VCaP (cell line): ENCODE measurements at regions not wholly inside any gene's neighbourhood (a gene's known extent, or its start where the extent isn't known, plus 50 kb on each side); places are given as distances from the start of the nearest gene placed in this dataset.
A peak's percentile ranks its signal among the peaks of the same experiment; 100 is the strongest.

Experiments
- H3K27ac ChIP-seq: fragments of 450-650 bp; 2 replicates; pipeline ENCODE4 v1.5.1; 2017
- CTCF ChIP-seq: fragments of 450-650 bp; conservative IDR thresholded peaks from 2 replicates; pipeline ENCODE4 v1.5.1; 2017; ENCODE audit warnings: mild to moderate bottlenecking, moderate library complexity

GRCh38 chr21:28540514-28540913, 452.2 kb downstream of the LTN1 start:
- no peak overlapping the region; the same call in 1 of the 2 replicates for H3K27ac ChIP-seq
- no peak for TF ChIP-seq CTCF

DNA sequence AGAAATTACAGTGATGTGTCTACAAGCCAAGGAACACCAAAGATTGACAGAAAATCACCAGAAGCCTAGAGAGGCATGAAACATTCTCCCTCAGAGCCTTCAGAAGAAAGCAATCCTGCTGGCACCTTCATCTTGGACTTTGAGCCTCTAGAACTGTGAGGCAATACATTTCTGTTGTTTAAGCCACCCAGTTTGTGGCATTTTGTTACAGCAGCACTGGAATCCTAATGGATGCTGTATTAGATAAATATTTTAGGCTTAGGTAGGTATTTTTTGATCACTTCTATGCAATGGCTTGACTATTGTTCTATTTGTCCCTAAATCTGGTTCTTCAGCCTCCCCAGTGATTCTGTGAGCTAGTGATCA, 453.1 kb downstream of the LTN1 start:
- no peak for TF ChIP-seq CTCF
- H3K27ac ChIP-seq = peak overlapping the region; percentile 72

GRCh38 chr21:28538987-28539622, 453.6 kb downstream of the LTN1 start:
- peak overlapping the region; percentile 72 for H3K27ac ChIP-seq
- no peak for TF ChIP-seq CTCF

DNA sequence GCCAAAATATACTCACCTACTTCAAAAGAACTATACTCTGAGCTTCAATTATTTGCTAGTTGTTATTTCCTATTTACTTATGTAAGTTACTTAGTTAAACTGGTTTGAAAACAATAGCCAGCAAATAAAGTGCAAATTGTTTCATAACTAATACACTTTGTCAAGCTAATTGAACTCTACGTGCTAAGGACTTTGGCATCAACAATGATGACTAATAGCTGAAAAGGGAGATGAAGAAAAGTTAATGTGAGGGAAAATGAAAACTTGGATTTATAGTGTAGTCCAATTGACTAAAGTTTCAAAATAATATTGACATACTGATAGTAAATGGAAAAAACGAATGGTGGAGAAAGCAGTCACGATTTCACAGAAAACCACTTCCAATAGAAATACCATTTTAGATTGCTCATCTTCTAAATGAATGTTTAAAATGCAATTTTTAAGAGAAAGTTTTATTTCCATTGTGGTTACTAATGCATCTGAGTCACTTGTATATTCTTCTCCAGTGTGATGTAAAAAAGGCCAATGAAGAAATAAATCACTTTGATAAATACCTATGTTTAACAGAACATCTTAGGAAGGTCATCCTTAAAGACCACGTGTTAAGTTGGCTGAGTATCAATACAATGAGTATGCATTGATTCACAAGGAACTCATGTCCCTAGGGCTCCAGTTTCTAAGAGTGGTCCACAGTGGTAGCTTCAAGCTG, 455.2 kb downstream of the LTN1 start:
- no peak for TF ChIP-seq CTCF
- H3K27ac ChIP-seq = peak overlapping the region; percentile 72; the same call in 1 of the 2 replicates

GRCh38 chr21:28532446-28532845, 460.2 kb downstream of the LTN1 start:
- no peak overlapping the region for H3K27ac ChIP-seq
- no peak for TF ChIP-seq CTCF

DNA sequence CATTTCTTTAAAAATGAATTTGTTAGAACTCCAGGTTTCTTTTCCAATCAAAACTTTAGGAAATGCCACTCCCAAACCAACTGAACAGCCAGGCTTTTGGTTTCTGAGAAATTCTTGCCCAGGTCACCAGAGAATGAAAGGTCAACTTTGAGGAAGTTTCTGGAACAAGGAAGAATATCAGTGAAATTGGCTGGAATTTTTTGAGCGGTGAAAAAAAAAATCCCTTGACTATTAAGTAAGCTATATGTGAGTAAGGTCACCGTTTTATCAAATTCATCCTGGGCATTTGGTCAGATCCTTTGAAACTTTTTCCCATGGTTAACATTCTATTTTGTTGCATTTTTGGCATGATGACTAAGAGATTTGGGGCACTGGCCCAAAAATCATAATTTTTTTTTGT, 469.3 kb downstream of the LTN1 start:
- TF ChIP-seq CTCF = no peak
- H3K27ac ChIP-seq = peak overlapping the region; percentile 59; the same call in 1 of the 2 replicates

- peak; percentile 86 for TF ChIP-seq CTCF
- H3K27ac ChIP-seq = peak overlapping the region; percentile 59
These were observed 470.5 kb downstream of the LTN1 start for GRCh38 chr21:28522014-28522799.
